ENCODE measurements at regions not wholly inside any gene's neighbourhood (a gene's known extent, or its start where the extent isn't known, plus 50 kb on each side); places are given as distances from the start of the nearest gene placed in this dataset.

- TF ChIP-seq CTCF (IDR thresholded peaks at IDR 0.05) (no peak), POLR2AphosphoS5 (IDR thresholded peaks at IDR 0.05) (no peak)
These were observed 942.2 kb downstream of the PCDH17 start for GRCh38 chr13:58573743-58574142.

All from sigmoid colon (tissue), 4 donors.